RPMI7951 (cell line): ENCODE measurements at regions not wholly inside any gene's neighbourhood (a gene's known extent, or its start where the extent isn't known, plus 50 kb on each side); places are given as distances from the start of the nearest gene placed in this dataset.
"Not testable (repeated sequence)": the region's sequence is repeated elsewhere in the genome, so short reads cannot be mapped to it uniquely, and the experiment has no call there.

Source experiments
- DNase-seq: peaks from one replicate; pipeline ENCODE4 v3.0.0-alpha.2; 2012; ENCODE audit warnings: low read depth

DNA sequence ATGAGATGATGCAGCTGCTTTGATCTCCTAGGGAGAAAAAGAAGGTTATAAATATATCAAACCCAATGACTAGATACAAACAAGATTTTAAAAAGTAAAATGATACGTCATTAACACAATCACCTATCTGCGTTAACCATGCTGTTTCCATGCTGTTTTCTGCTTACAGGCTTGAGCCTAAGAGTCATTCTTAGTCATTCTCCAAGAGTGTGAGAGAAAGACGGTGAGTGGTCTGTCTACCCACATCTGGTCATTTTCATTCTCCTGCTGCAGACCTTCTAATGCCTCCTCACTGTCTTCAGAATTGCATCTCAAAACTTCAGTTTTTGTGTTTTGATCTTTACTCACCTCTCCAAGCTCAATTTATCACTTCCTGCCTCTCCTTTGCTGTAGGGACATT is 98.0 kb upstream of the ELMO1 start:
- DNase-seq = no peak

DNA sequence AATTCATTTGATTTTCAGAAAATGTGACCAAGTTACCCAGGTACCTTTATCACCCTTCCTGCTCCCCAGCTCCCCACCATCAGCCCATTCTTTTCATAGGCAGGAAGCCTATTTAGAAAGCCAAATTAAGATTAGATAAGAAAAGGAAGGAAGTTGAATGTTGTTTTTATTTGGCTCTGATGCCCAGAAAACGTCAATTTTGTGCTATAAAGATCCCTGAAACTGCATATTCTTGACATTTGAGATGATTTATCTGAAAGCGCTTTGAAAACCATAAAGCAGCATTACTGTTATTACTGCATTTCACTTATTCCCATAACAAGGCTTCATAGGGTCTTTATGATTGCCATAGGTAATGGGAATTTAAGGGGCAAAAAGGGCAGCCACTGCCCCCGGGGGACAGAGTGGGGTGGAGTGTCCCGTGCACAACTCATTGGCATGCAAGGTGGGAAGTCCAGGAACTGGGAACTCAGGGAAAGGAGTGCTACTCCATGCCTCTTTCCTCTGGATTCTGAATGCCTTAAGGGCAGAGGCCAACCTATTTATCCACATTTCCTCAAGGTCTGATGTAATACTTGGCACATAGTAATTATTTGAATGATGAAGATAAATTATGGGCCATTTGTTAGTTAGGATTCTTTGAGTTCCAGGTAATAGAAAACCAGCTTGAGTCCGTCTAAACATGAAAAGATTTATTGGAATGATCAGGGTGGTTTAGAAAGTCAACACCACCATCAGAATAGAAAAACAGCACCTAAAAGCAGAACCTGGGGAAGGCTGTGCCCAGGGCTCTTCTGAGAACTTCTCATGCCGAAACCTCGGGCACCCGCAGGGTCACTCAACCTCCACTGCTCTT is 100.6 kb upstream of the ELMO1 start:
- no peak for DNase-seq

- no peak for DNase-seq
These were observed 101.8 kb upstream of the ELMO1 start for GRCh38 chr7:37550426-37550825.

DNA sequence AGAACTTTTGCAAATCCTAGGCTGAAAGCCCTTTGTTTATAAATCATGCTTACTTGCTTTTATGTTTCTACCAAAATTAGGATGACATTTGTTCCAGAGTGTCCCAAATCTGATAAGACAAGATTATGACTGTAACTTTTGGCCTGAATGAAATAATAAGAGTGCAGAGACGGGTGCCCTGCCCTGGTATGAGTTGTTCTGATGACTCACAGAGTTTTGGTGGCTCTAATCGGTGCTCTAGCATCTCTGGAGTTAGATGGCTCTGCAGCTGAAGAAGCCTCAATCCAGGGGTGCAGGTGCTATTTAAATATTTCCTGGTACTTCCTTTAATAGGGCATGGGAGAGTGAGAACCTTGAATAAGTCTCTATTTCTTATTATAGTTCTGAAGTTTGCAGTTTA is 102.2 kb upstream of the ELMO1 start:
- no peak for DNase-seq

GRCh38 chr7:37552030-37552429 is 103.4 kb upstream of the ELMO1 start:
- no peak for DNase-seq

- not testable (repeated sequence) for DNase-seq
These were observed 103.8 kb upstream of the ELMO1 start for GRCh38 chr7:37552439-37552838.

- no peak for DNase-seq
These were observed 106.9 kb upstream of the ELMO1 start for GRCh38 chr7:37555528-37555927.

GRCh38 chr7:37557571-37558209 is 109.0 kb upstream of the ELMO1 start:
- DNase-seq = no peak

DNA sequence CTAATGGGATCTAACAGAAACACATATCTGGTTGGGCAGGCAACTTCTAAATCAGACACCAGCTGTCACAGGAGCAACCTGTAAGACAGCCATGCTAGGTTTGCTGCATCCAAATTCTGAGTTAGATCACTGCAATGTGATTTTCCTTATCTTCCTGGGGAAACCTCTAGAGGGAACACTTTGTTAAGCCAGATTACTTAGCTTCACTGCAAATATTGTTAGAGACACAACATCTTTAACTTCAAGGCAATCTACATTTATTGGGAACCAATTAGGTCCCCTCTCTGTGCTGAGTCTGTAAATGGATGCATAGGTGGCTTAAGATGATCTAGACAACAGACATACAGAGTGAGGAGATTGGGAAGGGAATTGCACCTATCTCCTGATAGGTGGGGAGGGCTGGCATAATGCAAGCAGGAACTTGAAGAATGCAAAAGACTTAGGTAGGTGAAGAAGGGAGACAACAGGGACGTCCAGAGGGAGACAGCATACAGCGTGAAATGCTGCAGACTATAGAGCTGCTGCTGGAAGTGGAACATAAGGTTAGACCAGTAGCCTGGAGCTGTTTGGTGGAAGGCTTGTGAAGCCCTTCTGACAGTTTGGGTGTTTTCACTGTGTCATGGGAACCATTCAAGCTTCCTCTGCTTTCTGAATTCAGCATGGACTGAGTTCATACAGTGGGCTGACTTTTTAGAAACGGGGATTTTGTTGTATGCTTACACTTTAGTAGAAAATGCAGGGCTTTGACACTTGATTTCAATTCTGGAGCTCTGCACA is 109.8 kb upstream of the ELMO1 start:
- no peak for DNase-seq

DNA sequence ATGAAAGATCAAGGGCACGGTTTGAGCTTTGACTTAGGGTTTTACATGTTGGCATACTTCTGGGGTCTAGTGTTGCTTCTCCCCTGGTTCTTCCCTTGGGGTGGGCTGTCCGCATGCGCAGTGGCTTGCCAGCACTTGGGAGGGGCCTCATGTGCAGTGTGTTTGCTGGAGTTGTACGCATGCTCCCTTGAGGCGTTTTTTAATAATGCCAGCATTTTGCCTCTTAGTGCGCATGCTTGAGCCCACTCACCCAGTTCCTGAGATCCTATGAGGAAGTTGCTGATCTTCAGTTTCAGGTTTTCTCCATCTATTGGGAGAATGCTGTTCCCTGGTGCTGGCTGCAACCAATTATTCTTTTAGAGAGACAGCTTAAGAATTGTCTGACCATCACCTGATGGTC is 113.4 kb upstream of the GPR141 start:
- DNase-seq = peak; percentile 31

DNA sequence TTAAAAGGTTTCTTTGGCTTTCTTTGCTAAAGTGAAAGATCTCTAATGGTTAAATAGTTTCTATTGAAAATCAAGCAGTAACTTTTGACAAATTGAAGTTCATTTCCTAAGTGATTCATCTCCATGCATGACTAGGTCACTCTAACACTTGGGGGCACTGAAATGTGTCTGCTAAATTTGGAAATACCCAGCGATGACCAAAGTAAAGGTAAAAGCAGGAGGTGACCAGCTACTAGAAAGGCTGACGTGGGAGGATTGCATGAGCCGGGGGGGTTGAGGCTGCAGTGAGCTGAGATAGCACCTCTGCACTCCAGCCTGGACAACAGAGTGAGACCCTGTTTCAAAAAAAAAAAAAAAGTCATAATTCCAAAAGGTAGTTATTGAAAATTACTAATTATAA is 111.8 kb upstream of the GPR141 start:
- DNase-seq = no peak

- no peak for DNase-seq
These were observed 106.2 kb upstream of the GPR141 start for GRCh38 chr7:37577412-37577811.

GRCh38 chr7:37577901-37578300 is 105.7 kb upstream of the GPR141 start:
- DNase-seq = no peak

DNA sequence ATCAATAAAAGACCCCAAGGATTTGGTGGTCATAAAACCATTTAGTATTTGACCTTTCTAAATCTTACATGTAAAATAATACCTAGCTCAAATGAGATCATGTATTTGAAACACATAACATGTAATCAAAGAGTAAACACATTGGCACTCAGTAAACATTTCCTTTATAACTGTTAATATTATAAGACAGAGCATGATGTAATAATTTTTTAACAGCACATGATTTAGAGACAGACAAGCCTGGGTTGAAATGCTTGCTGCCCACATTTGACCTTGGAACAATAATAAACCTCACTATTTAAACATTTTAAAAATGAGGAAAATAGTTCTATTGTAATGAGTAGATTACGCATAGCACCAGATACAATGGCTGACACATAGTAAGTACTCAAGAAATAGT is 105.2 kb upstream of the GPR141 start:
- DNase-seq = no peak

DNA sequence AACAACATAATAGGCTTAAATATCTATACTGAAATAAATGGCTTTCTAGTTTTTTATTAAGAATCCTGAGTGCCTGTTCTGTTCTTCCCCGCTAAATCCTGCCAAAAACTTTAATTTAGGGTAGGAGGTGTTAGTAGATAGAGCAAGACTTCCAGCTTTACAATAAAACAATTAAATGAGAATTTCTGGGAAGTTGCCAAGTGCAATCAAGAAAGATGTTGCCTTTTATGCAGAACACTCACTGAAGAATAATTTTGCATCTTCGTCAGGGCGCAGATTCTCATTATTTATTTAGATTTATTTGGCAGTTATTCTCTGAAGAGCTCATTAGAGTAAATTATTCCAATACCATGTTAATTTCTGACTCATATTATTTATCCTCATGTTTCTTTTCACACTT is 103.2 kb upstream of the GPR141 start:
- DNase-seq = no peak

DNA sequence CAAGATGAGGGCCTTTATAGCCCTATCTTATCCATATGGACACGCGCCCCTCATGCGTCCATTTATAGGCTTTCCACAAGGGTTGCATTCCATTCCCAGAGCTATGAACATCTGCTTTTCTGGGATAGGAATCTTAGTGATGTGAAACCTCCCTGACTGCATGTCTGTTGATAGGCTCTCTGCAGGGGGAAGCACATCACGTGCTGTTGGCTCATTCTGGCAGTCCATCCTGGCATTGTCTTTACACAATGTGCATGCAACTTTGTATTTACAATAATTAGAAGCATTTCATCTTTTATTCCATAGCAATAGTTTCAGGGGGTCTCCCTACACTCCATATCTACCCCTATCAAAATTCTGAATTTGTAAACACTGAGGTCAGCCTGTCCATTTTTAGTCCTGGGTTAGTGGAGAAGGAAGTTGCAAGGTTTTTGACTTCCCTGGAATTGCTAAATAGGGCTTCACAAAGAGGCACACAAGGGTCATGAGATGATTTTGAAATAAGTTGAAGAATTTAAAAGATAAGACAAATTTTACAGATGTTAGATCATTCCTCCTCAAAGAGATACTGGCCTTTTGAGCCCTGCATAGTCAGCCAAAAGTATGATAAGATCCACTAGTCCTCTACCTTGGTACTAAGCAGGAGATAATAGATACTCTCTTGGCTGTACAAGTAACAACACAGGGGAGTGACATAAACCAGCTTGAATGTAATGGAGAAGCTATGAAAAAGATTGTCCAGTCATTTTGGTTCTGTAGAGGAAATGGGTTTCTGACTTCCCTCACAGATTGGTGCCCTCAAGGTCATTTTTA is 98.7 kb upstream of the GPR141 start:
- DNase-seq = not testable (repeated sequence)

DNA sequence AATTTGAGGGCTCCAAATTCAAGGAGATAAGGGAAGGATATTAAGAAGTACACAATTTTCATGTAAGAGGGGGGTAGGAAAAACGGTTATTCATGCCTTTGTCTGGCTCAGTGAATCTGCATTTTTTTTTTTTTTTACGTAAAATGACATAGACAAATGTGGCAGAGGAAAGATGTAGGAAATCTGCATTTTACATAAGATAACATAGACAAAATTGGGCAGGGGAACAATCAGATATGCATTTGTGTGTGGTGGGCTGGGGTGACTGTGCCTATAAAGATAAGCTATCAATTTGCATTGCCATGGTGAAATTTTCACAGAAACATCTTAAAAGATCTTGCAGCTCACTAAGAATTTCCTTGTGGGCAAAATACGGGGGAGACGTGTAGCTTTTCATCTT is 92.7 kb upstream of the GPR141 start:
- DNase-seq = no peak

GRCh38 chr7:37592366-37592765 is 91.2 kb upstream of the GPR141 start:
- DNase-seq = no peak

GRCh38 chr7:37594602-37595001 is 89.0 kb upstream of the GPR141 start:
- DNase-seq = no peak

DNA sequence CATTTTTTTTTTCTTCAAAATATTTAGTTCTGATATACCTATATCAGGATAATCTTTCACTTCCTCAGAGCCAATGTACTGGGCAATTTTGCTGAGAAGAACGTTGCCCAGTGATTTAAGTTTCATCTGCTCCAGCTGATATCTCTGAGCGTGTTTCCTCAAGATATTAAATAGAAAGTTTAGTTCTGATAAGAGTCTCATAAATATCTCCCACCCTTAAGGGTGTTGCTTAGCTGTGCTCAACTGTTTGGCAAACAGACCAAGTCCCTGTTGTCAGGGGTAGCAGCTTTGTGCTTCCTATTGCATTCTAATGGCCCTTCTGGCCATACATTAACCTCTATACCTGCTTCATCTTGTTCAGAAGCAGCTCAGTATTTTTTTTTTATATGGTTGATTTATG is 84.7 kb upstream of the GPR141 start:
- no peak for DNase-seq

DNA sequence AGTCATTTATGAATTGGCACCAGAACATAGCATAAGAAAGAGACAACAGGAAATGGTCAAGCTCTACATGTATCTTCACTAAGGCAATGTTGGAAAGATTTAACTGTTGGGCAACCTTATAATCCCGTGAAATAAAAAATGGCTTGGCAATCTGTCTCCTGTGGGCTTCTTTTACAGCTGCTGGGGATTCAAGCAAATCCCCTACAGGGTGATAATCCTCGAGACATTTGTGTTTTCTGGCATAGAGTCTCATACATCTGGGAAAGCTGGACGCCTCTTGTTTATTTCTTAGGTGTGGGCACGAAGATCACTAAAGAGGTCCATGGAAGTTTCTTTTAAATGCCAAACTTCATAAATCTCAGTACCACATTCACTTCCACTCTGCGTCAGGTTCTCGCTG is 82.2 kb upstream of the GPR141 start:
- no peak for DNase-seq

DNA sequence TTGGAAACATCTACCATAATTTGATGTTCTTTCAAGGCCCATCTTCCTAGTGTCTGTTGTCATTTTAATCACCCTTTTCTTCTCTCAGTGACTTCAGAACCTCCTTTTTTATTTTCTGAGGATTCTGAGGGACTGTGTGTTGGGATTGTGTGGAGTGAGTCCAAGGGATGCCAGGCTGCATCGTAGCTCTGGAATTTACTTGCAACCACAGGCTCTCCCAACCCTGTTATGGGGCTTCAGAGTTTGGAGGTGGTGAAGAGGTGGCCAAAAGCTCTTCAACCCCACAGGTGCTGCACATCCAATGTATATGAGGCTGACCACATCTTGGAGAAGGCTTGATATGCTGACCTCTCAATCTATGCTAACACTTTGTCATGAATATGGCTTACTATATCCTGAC is 79.5 kb upstream of the GPR141 start:
- DNase-seq = no peak
